NCI-H128 (cell line): ENCODE measurements at regions not wholly inside any gene's neighbourhood (a gene's known extent, or its start where the extent isn't known, plus 50 kb on each side); places are given as distances from the start of the nearest gene placed in this dataset.
"Not testable (repeated sequence)": the region's sequence is repeated elsewhere in the genome, so short reads cannot be mapped to it uniquely, and the experiment has no call there.

Source experiments
- DNase-seq: peaks from one replicate; lab custom pipeline; 2025; ENCODE audit not compliant: unreplicated experiment; lab: John Stamatoyannopoulos, UW

GRCh38 chr21:27968240-27968639 lies 1001.4 kb upstream of the ADAMTS5 start:
- DNase-seq: not testable (repeated sequence)

GRCh38 chr21:27954543-27955165 lies 987.8 kb upstream of the ADAMTS5 start:
- DNase-seq: no peak

GRCh38 chr21:27953340-27954045 lies 986.6 kb upstream of the ADAMTS5 start:
- DNase-seq: no peak

GRCh38 chr21:27949093-27949492 lies 982.2 kb upstream of the ADAMTS5 start:
- DNase-seq: not testable (repeated sequence)

GRCh38 chr21:27930108-27930767 lies 963.4 kb upstream of the ADAMTS5 start:
- DNase-seq: not testable (repeated sequence)

GRCh38 chr21:27929179-27929578 lies 962.3 kb upstream of the ADAMTS5 start:
- not testable (repeated sequence) for DNase-seq

GRCh38 chr21:27928534-27929115 lies 961.7 kb upstream of the ADAMTS5 start:
- DNase-seq: not testable (repeated sequence)

GRCh38 chr21:27921421-27921820 lies 954.5 kb upstream of the ADAMTS5 start:
- DNase-seq: not testable (repeated sequence)

GRCh38 chr21:27917966-27918365 lies 951.1 kb upstream of the ADAMTS5 start:
- not testable (repeated sequence) for DNase-seq

- not testable (repeated sequence) for DNase-seq
These were observed 949.4 kb upstream of the ADAMTS5 start for GRCh38 chr21:27916326-27916725.

GRCh38 chr21:27912133-27912532 lies 945.2 kb upstream of the ADAMTS5 start:
- not testable (repeated sequence) for DNase-seq

- not testable (repeated sequence) for DNase-seq
These were observed 942.6 kb upstream of the ADAMTS5 start for GRCh38 chr21:27909487-27909886.

GRCh38 chr21:27908816-27909215 lies 941.9 kb upstream of the ADAMTS5 start:
- not testable (repeated sequence) for DNase-seq

GRCh38 chr21:27902904-27903303 lies 936.0 kb upstream of the ADAMTS5 start:
- DNase-seq: not testable (repeated sequence)

- not testable (repeated sequence) for DNase-seq
These were observed 926.7 kb upstream of the ADAMTS5 start for GRCh38 chr21:27893619-27894018.

GRCh38 chr21:27891495-27891894 lies 924.6 kb upstream of the ADAMTS5 start:
- DNase-seq: not testable (repeated sequence)

GRCh38 chr21:27887808-27888455 lies 921.0 kb upstream of the ADAMTS5 start:
- not testable (repeated sequence) for DNase-seq

- DNase-seq: no peak
These were observed 918.4 kb upstream of the ADAMTS5 start for GRCh38 chr21:27885296-27885711.

GRCh38 chr21:27881331-27881730 lies 914.4 kb upstream of the ADAMTS5 start:
- DNase-seq: not testable (repeated sequence)

- DNase-seq: not testable (repeated sequence)
These were observed 905.5 kb upstream of the ADAMTS5 start for GRCh38 chr21:27872411-27872810.

GRCh38 chr21:27870755-27871154 lies 903.9 kb upstream of the ADAMTS5 start:
- not testable (repeated sequence) for DNase-seq
